ENCODE measurements at regions not wholly inside any gene's neighbourhood (a gene's known extent, or its start where the extent isn't known, plus 50 kb on each side); places are given as distances from the start of the nearest gene placed in this dataset.

DNA sequence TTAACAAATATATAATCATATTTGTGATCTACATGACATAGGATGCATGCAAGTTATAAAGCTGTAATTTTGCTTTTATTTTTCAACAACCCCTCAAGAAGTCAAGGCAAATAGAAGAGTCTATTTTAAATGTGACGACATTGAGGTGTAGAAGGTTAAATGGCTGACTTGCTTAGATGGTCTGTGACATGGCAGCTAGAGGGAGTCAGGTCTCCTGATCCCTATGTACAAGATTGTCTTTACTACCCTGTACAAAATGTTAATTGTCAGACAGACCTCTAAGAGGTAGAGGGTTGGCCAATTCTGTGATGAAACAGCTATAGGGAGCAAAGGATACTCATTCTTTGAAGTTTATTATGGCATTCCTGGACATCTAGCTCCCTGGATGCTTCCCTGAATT is 380.9 kb upstream of the MEF2C start:
- TF ChIP-seq, protein P1, sequence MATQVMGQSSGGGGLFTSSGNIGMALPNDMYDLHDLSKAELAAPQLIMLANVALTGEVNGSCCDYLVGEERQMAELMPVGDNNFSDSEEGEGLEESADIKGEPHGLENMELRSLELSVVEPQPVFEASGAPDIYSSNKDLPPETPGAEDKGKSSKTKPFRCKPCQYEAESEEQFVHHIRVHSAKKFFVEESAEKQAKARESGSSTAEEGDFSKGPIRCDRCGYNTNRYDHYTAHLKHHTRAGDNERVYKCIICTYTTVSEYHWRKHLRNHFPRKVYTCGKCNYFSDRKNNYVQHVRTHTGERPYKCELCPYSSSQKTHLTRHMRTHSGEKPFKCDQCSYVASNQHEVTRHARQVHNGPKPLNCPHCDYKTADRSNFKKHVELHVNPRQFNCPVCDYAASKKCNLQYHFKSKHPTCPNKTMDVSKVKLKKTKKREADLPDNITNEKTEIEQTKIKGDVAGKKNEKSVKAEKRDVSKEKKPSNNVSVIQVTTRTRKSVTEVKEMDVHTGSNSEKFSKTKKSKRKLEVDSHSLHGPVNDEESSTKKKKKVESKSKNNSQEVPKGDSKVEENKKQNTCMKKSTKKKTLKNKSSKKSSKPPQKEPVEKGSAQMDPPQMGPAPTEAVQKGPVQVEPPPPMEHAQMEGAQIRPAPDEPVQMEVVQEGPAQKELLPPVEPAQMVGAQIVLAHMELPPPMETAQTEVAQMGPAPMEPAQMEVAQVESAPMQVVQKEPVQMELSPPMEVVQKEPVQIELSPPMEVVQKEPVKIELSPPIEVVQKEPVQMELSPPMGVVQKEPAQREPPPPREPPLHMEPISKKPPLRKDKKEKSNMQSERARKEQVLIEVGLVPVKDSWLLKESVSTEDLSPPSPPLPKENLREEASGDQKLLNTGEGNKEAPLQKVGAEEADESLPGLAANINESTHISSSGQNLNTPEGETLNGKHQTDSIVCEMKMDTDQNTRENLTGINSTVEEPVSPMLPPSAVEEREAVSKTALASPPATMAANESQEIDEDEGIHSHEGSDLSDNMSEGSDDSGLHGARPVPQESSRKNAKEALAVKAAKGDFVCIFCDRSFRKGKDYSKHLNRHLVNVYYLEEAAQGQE (IDR thresholded peaks at IDR 0.05; ENCODE audit: insufficient read depth in 1 of 2, low read depth in 2 of 2, low read length in 1 of 2) = no peak
- TF ChIP-seq, protein P2, sequence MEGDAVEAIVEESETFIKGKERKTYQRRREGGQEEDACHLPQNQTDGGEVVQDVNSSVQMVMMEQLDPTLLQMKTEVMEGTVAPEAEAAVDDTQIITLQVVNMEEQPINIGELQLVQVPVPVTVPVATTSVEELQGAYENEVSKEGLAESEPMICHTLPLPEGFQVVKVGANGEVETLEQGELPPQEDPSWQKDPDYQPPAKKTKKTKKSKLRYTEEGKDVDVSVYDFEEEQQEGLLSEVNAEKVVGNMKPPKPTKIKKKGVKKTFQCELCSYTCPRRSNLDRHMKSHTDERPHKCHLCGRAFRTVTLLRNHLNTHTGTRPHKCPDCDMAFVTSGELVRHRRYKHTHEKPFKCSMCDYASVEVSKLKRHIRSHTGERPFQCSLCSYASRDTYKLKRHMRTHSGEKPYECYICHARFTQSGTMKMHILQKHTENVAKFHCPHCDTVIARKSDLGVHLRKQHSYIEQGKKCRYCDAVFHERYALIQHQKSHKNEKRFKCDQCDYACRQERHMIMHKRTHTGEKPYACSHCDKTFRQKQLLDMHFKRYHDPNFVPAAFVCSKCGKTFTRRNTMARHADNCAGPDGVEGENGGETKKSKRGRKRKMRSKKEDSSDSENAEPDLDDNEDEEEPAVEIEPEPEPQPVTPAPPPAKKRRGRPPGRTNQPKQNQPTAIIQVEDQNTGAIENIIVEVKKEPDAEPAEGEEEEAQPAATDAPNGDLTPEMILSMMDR (IDR thresholded peaks at IDR 0.05) = no peak
- TF ChIP-seq SIN3A (IDR thresholded peaks at IDR 0.05; ENCODE audit: borderline replicate concordance, insufficient read depth, low read depth, low read length) (no peak), POLR2AphosphoS5 (IDR thresholded peaks at IDR 0.05; ENCODE audit: low read depth, low read length) (no peak)
